Caco-2 (cell line): ENCODE measurements at regions not wholly inside any gene's neighbourhood (a gene's known extent, or its start where the extent isn't known, plus 50 kb on each side); places are given as distances from the start of the nearest gene placed in this dataset.

Experiments used
- BruUV-seq: library from RNA; stranded (reverse); fragments of 400-500 nt; replicated peaks from 2 replicates; lab custom pipeline; 2021; lab: Mats Ljungman, UMichigan
- CTCF ChIA-PET: fragments of 300-600 bp; sonication (Branson Sonifier 250); formaldehyde crosslinking; loops from one replicate; lab custom pipeline; 2022; ENCODE audit warnings: antibody characterized with exemption; lab: Charles Lee
- POLR2A ChIA-PET: fragments of 300-600 bp; sonication (Branson Sonifier 250); formaldehyde crosslinking; loops from one replicate; lab custom pipeline; 2022; ENCODE audit warnings: antibody characterized with exemption; lab: Charles Lee
- DNase-seq, 2 experiments: peaks; one replicate each; pipeline versions ENCODE4 v3.0.0 to v3.0.0-alpha.2; 2020 to 2022
- H3K27me3 ChIP-seq: replicated peaks from 2 replicates; pipeline ENCODE4 v1.6.0; 2011; ENCODE audit warnings: low read length; ENCODE audit not compliant: control insufficient read depth, insufficient read depth
- H3K36me3 ChIP-seq: 2 replicates; pipeline ENCODE4 v1.5.1; 2011; ENCODE audit warnings: low read length; ENCODE audit not compliant: control insufficient read depth, insufficient read depth
- H3K4me1 ChIP-seq: fragments of 250-450 bp; sonication (Bioruptor Pico); 2 replicates; pipeline ENCODE4 v1.5.1; 2020; ENCODE audit warnings: mild to moderate bottlenecking
- H3K4me3 ChIP-seq: 2 replicates; pipeline ENCODE4 v1.5.1; 2011; ENCODE audit warnings: low read depth, mild to moderate bottlenecking, control low read depth, low read length
- H3K9me3 ChIP-seq: fragments of 250-450 bp; sonication (Bioruptor Pico); 2 replicates; pipeline ENCODE4 v1.5.1; 2020; ENCODE audit warnings: mild to moderate bottlenecking, moderate library complexity
- H3K27ac Mint-ChIP-seq: one replicate; pipeline ENCODE4 v1.8.0; 2022; ENCODE audit warnings: mixed read lengths; ENCODE audit not compliant: unreplicated experiment
- H3K27me3 Mint-ChIP-seq: one replicate; pipeline ENCODE4 v1.8.0; 2022; ENCODE audit warnings: mixed read lengths; ENCODE audit not compliant: insufficient read depth, unreplicated experiment
- H3K36me3 Mint-ChIP-seq: one replicate; pipeline ENCODE4 v1.8.0; 2022; ENCODE audit warnings: mild to moderate bottlenecking, mixed read lengths; ENCODE audit not compliant: insufficient read depth, unreplicated experiment
- H3K4me1 Mint-ChIP-seq: one replicate; pipeline ENCODE4 v1.8.0; 2022; ENCODE audit warnings: low read depth, mixed read lengths; ENCODE audit not compliant: unreplicated experiment
- H3K4me3 Mint-ChIP-seq: one replicate; pipeline ENCODE4 v1.8.0; 2022; ENCODE audit warnings: mild to moderate bottlenecking, moderate library complexity, mixed read lengths; ENCODE audit not compliant: unreplicated experiment
- H3K9me3 Mint-ChIP-seq: one replicate; pipeline ENCODE4 v1.8.0; 2022; ENCODE audit warnings: mixed read lengths; ENCODE audit not compliant: unreplicated experiment
- CTCF ChIP-seq, 2 experiments: fragments of 200-600 bp in 1 of 2; IDR thresholded peaks; 1 replicate in 1 of 2; 2 replicates in 1 of 2; pipeline versions ENCODE4 v1.5.1 to v1.8.0; 2011 to 2022; ENCODE audit warnings: antibody characterized with exemption in 1 of 2, control low read depth in 1 of 2, inconsistent platforms in 1 of 2, low read depth in 1 of 2, low read length in 1 of 2, mild to moderate bottlenecking in 1 of 2, moderate library complexity in 1 of 2; ENCODE audit not compliant: insufficient read depth in 1 of 2, severe bottlenecking in 1 of 2, unreplicated experiment in 1 of 2
- intact Hi-C: fragments of 100-400 bp; cut with micrococcal nuclease; formaldehyde crosslinking; loops from one replicate; pipeline ENCODE4 v1.10.0; 2022; ENCODE audit not compliant: unreplicated experiment

- H3K4me1 ChIP-seq, result peaks cover 8% of the 10 kb centered on the region
- intact Hi-C loops, result no loop called here
- no peaks in the 10 kb centered on the region for H3K27me3 ChIP-seq
- H3K9me3 ChIP-seq, result no peaks in the 10 kb centered on the region
- no peaks in the 10 kb centered on the region for H3K36me3 ChIP-seq
- DNase-seq, result no peak
- no peak overlapping the region for H3K4me3 ChIP-seq
- H3K4me1 Mint-ChIP-seq, result no peaks in the 10 kb centered on the region
- no peaks in the 10 kb centered on the region for H3K36me3 Mint-ChIP-seq
- POLR2A ChIA-PET, result no interaction called here
- CTCF ChIA-PET, result no interaction called here
- no TSS peak for BruUV-seq
- no peaks in the 10 kb centered on the region for H3K27me3 Mint-ChIP-seq
- H3K4me3 Mint-ChIP-seq, result no peak overlapping the region
- H3K9me3 Mint-ChIP-seq, result peaks cover 13% of the 10 kb centered on the region
- no peak overlapping the region for H3K27ac Mint-ChIP-seq
- TF ChIP-seq CTCF (IDR thresholded peaks at IDR 0.05; ENCODE audit: insufficient read depth in 1 of 2, low read depth in 1 of 2, low read length in 1 of 2, severe bottlenecking in 1 of 2, unreplicated experiment in 1 of 2), result no peak
Measured at GRCh38 chr6:80465513-80465912, 359.0 kb downstream of the BCKDHB start.

DNA sequence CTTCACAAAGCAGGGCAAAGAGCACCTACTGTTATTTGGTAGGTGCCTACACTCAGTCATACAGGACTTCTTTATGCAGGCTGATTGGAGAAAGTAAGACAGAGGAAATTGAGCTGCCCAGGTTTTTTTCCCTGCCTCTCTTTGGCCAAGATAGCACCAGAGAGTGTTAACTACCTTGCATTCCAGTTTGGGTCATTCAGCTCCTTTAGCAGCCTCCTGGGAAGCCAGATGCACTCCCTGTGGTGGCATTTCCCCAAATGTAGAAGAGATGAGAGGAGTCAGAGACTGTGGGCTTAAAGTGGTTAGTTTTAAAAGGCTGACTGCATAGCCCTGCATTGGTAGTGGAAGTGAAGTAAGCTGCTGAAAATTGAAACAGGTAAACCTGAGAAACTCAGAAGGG lies 358.4 kb downstream of the BCKDHB start:
- peaks cover 13% of the 10 kb centered on the region for H3K9me3 Mint-ChIP-seq
- peaks cover 8% of the 10 kb centered on the region for H3K4me1 ChIP-seq
- H3K4me3 Mint-ChIP-seq, result no peak overlapping the region
- no TSS peak for BruUV-seq
- no peak for TF ChIP-seq CTCF (IDR thresholded peaks at IDR 0.05; ENCODE audit: insufficient read depth in 1 of 2, low read depth in 1 of 2, low read length in 1 of 2, severe bottlenecking in 1 of 2, unreplicated experiment in 1 of 2)
- H3K27ac Mint-ChIP-seq, result no peak overlapping the region
- CTCF ChIA-PET, result no interaction called here
- no peaks in the 10 kb centered on the region for H3K36me3 ChIP-seq
- H3K4me3 ChIP-seq, result no peak overlapping the region
- no peaks in the 10 kb centered on the region for H3K27me3 ChIP-seq
- intact Hi-C loops, result no loop called here
- POLR2A ChIA-PET, result no interaction called here
- H3K4me1 Mint-ChIP-seq, result no peaks in the 10 kb centered on the region
- no peak for DNase-seq
- no peaks in the 10 kb centered on the region for H3K9me3 ChIP-seq
- no peaks in the 10 kb centered on the region for H3K27me3 Mint-ChIP-seq
- no peaks in the 10 kb centered on the region for H3K36me3 Mint-ChIP-seq

DNA sequence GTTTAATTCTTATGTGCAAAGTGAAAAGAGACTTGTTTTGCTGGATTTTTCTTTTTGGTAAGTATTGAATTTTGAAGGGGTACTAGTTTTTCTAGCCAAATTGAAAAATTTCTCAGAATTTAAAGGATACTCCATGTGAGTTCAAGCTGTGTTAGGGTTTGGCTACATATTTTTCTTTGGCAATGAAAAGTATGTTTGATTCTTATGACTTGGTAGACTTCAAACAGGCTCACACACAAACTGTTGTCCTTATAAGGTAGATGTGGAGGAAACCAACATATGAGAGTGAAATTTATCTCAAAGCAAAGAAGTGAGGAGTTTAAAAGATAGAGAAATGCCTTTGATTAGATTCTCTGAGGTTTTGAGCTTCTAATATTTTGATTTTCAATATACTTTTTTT lies 356.7 kb downstream of the BCKDHB start:
- H3K9me3 ChIP-seq, result no peaks in the 10 kb centered on the region

More for the DNA sequence above, 356.7 kb downstream of the BCKDHB start:
- BruUV-seq, result no TSS peak
- intact Hi-C loops, result no loop called here
- Histone ChIP-seq H3K4me3 (no peak overlapping the region), H3K27me3 (no peaks in the 10 kb centered on the region), H3K4me1 (peaks cover 3% of the 10 kb centered on the region), H3K36me3 (no peaks in the 10 kb centered on the region)
- no peak for TF ChIP-seq CTCF (IDR thresholded peaks at IDR 0.05; ENCODE audit: insufficient read depth in 1 of 2, low read depth in 1 of 2, low read length in 1 of 2, severe bottlenecking in 1 of 2, unreplicated experiment in 1 of 2)
- POLR2A ChIA-PET, result no interaction called here
- Mint-ChIP-seq H3K9me3 (peaks cover 13% of the 10 kb centered on the region), H3K27me3 (no peaks in the 10 kb centered on the region), H3K27ac (no peak overlapping the region), H3K4me3 (no peak overlapping the region), H3K36me3 (no peaks in the 10 kb centered on the region), H3K4me1 (no peaks in the 10 kb centered on the region)
- CTCF ChIA-PET, result no interaction called here
- DNase-seq, result no peak
